ENCODE measurements at regions not wholly inside any gene's neighbourhood (a gene's known extent, or its start where the extent isn't known, plus 50 kb on each side); places are given as distances from the start of the nearest gene placed in this dataset.

- Histone ChIP-seq H3K36me3 (ENCODE audit: insufficient read depth, low read length) (no peaks in the 10 kb centered on the region), H3K79me2 (ENCODE audit: insufficient read depth, low read length) (no peaks in the 10 kb centered on the region), H3K9me2 (replicated peaks; ENCODE audit: low read depth, low read length) (no peaks in the 10 kb centered on the region), H3K4me1 (ENCODE audit: insufficient read depth, low read length, poor library complexity, severe bottlenecking) (no peaks in the 10 kb centered on the region), H4K20me1 (ENCODE audit: insufficient read depth, low read length, poor library complexity, severe bottlenecking) (no peaks in the 10 kb centered on the region), H3K27me3 (ENCODE audit: insufficient read depth, low read length, poor library complexity, severe bottlenecking) (no peaks in the 10 kb centered on the region), H3K4me2 (ENCODE audit: low read depth, low read length, poor library complexity, severe bottlenecking) (no peak overlapping the region), H3K9ac (ENCODE audit: low read depth, low read length, poor library complexity, severe bottlenecking) (no peak overlapping the region), H3K9me3 (ENCODE audit: insufficient read depth, low read depth, low read length) (no peaks in the 10 kb centered on the region), H3F3A (ENCODE audit: low read depth) (no peaks in the 10 kb centered on the region), H3K4me3 (ENCODE audit: low read length, poor library complexity, severe bottlenecking) (no peak overlapping the region), H2AFZ (ENCODE audit: low read length) (no peak overlapping the region)
- TF ChIP-seq EZH2phosphoT487 (IDR thresholded peaks at IDR 0.05; ENCODE audit: borderline replicate concordance), result no peak
- no peak for TF ChIP-seq CTCF (conservative IDR thresholded peaks at IDR 0.05; ENCODE audit: low read length)
These were observed 370.7 kb downstream of the PPP1R3A start for GRCh38 chr7:113548137-113548536.

GRCh38 chr7:113521468-113521867, 397.3 kb downstream of the PPP1R3A start:
- no peak overlapping the region for H3K9ac ChIP-seq (ENCODE audit: low read depth, low read length, poor library complexity, severe bottlenecking)
- no peaks in the 10 kb centered on the region for H3K4me1 ChIP-seq (ENCODE audit: insufficient read depth, low read length, poor library complexity, severe bottlenecking)
- no peaks in the 10 kb centered on the region for H3K9me3 ChIP-seq (ENCODE audit: insufficient read depth, low read depth, low read length)
- no peaks in the 10 kb centered on the region; the same call in 1 of the 2 replicates for H3K9me2 ChIP-seq (replicated peaks; ENCODE audit: low read depth, low read length)
- H3F3A ChIP-seq (ENCODE audit: low read depth), result no peaks in the 10 kb centered on the region
- H3K4me2 ChIP-seq (ENCODE audit: low read depth, low read length, poor library complexity, severe bottlenecking), result no peak overlapping the region
- TF ChIP-seq EZH2phosphoT487 (IDR thresholded peaks at IDR 0.05; ENCODE audit: borderline replicate concordance) (no peak), CTCF (conservative IDR thresholded peaks at IDR 0.05; ENCODE audit: low read length) (no peak)
- no peak overlapping the region for H2AFZ ChIP-seq (ENCODE audit: low read length)
- H4K20me1 ChIP-seq (ENCODE audit: insufficient read depth, low read length, poor library complexity, severe bottlenecking), result no peaks in the 10 kb centered on the region
- H3K79me2 ChIP-seq (ENCODE audit: insufficient read depth, low read length), result no peaks in the 10 kb centered on the region
- no peaks in the 10 kb centered on the region for H3K36me3 ChIP-seq (ENCODE audit: insufficient read depth, low read length)
- no peak overlapping the region for H3K4me3 ChIP-seq (ENCODE audit: low read length, poor library complexity, severe bottlenecking)
- no peaks in the 10 kb centered on the region for H3K27me3 ChIP-seq (ENCODE audit: insufficient read depth, low read length, poor library complexity, severe bottlenecking)

GRCh38 chr7:113519472-113519871, 399.3 kb downstream of the PPP1R3A start:
- Histone ChIP-seq H4K20me1 (ENCODE audit: insufficient read depth, low read length, poor library complexity, severe bottlenecking) (no peaks in the 10 kb centered on the region), H3K4me2 (ENCODE audit: low read depth, low read length, poor library complexity, severe bottlenecking) (no peak overlapping the region), H3K4me3 (ENCODE audit: low read length, poor library complexity, severe bottlenecking) (no peak overlapping the region), H3K9me2 (replicated peaks; ENCODE audit: low read depth, low read length) (no peaks in the 10 kb centered on the region; the same call in 1 of the 2 replicates), H3K9me3 (ENCODE audit: insufficient read depth, low read depth, low read length) (no peaks in the 10 kb centered on the region), H3K4me1 (ENCODE audit: insufficient read depth, low read length, poor library complexity, severe bottlenecking) (no peaks in the 10 kb centered on the region), H3K79me2 (ENCODE audit: insufficient read depth, low read length) (no peaks in the 10 kb centered on the region), H2AFZ (ENCODE audit: low read length) (no peak overlapping the region), H3F3A (ENCODE audit: low read depth) (no peaks in the 10 kb centered on the region), H3K9ac (ENCODE audit: low read depth, low read length, poor library complexity, severe bottlenecking) (no peak overlapping the region), H3K27me3 (ENCODE audit: insufficient read depth, low read length, poor library complexity, severe bottlenecking) (no peaks in the 10 kb centered on the region), H3K36me3 (ENCODE audit: insufficient read depth, low read length) (no peaks in the 10 kb centered on the region)
- no peak for TF ChIP-seq CTCF (conservative IDR thresholded peaks at IDR 0.05; ENCODE audit: low read length)
